Stomach smooth muscle (tissue), 2 donors: ENCODE measurements at regions not wholly inside any gene's neighbourhood (a gene's known extent, or its start where the extent isn't known, plus 50 kb on each side); places are given as distances from the start of the nearest gene placed in this dataset.
"Not testable (repeated sequence)": the region's sequence is repeated elsewhere in the genome, so short reads cannot be mapped to it uniquely, and the experiment has no call there.

Experiments used
- H3K27ac ChIP-seq: one replicate; pipeline ENCODE4 v1.7.0; 2013; ENCODE audit warnings: mild to moderate bottlenecking, low read length, inconsistent platforms
- H3K27me3 ChIP-seq, 2 donors: one replicate each; pipeline ENCODE4 v1.7.0; 2013; ENCODE audit warnings: low read length in 2 of 2; ENCODE audit not compliant: insufficient read depth in 2 of 2, control insufficient read depth in 1 of 2
- H3K36me3 ChIP-seq, 2 donors: one replicate each; pipeline ENCODE4 v1.7.0; 2013; ENCODE audit warnings: low read length in 2 of 2; ENCODE audit not compliant: control insufficient read depth in 2 of 2, insufficient read depth in 2 of 2
- H3K4me1 ChIP-seq: one replicate; pipeline ENCODE4 v1.7.0; 2013; ENCODE audit warnings: low read length; ENCODE audit not compliant: control insufficient read depth, insufficient read depth
- H3K4me3 ChIP-seq, 2 donors: one replicate each; pipeline ENCODE4 v1.7.0; 2013; ENCODE audit warnings: low read length in 2 of 2
- H3K9ac ChIP-seq, 2 donors: one replicate each; pipeline ENCODE4 v1.7.0; 2013; ENCODE audit warnings: low read length in 2 of 2, mild to moderate bottlenecking in 1 of 2
- H3K9me3 ChIP-seq, 2 donors: one replicate each; pipeline ENCODE4 v1.7.0; 2013; ENCODE audit warnings: low read length in 2 of 2; ENCODE audit not compliant: control insufficient read depth in 2 of 2
- donor health status: healthy.
- donor health status: Pancreatic carcinoma.

- Histone ChIP-seq H3K4me3 (no peak overlapping the region), H3K27ac (no peak overlapping the region), H3K9me3 (no peaks in the 10 kb centered on the region), H3K36me3 (no peaks in the 10 kb centered on the region), H3K4me1 (no peaks in the 10 kb centered on the region), H3K27me3 (no peaks in the 10 kb centered on the region), H3K9ac (no peak overlapping the region)
Measured at GRCh38 chr5:17992291-17992690, 358.0 kb downstream of the TAF11L14 start.

DNA sequence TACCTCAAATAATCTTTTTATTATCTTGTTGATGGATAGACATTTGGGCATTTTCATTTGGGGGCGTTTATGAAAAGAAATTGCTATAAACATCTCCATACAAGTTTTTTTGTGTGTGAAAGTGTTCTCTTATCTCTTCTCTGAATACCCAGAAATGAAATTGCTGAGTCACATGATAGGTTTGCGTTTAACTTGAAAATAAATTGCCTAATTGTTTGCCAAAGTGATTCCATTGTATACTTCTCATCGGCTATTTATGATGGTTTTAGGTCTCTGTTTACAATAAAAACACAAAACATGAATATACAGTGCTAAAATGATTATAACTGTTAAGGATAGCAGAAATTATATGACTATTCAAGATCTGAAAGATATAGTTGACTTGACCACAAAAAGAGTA is 361.7 kb downstream of the TAF11L14 start:
- Histone ChIP-seq H3K4me1 (no peaks in the 10 kb centered on the region), H3K9me3 (no peaks in the 10 kb centered on the region), H3K9ac (no peak overlapping the region), H3K27me3 (no peaks in the 10 kb centered on the region), H3K36me3 (no peaks in the 10 kb centered on the region), H3K27ac (no peak overlapping the region), H3K4me3 (no peak overlapping the region)

GRCh38 chr5:17999858-18000257 is 365.6 kb downstream of the TAF11L14 start:
- no peak overlapping the region for H3K4me3 ChIP-seq
- H3K9ac ChIP-seq: no peak overlapping the region
- no peak overlapping the region for H3K27ac ChIP-seq
- no peaks in the 10 kb centered on the region for H3K27me3 ChIP-seq
- H3K36me3 ChIP-seq: no peaks in the 10 kb centered on the region
- H3K9me3 ChIP-seq: peaks cover 0 to 2% of the 10 kb centered on the region in 2 donors
- H3K4me1 ChIP-seq: no peaks in the 10 kb centered on the region

- Histone ChIP-seq H3K36me3 (no peaks in the 10 kb centered on the region), H3K27ac (no peak overlapping the region), H3K9ac (no peak overlapping the region), H3K27me3 (no peaks in the 10 kb centered on the region), H3K4me3 (no peak overlapping the region), H3K9me3 (peaks cover 0 to 2% of the 10 kb centered on the region in 2 donors), H3K4me1 (no peaks in the 10 kb centered on the region)
Measured at GRCh38 chr5:18000744-18001143, 366.5 kb downstream of the TAF11L14 start.

GRCh38 chr5:18003312-18003711 is 369.1 kb downstream of the TAF11L14 start:
- no peaks in the 10 kb centered on the region for H3K36me3 ChIP-seq
- H3K27ac ChIP-seq: no peak overlapping the region
- peaks cover 0 to 2% of the 10 kb centered on the region in 2 donors for H3K9me3 ChIP-seq
- no peaks in the 10 kb centered on the region for H3K27me3 ChIP-seq
- H3K9ac ChIP-seq: no peak overlapping the region
- no peaks in the 10 kb centered on the region for H3K4me1 ChIP-seq
- H3K4me3 ChIP-seq: no peak overlapping the region

DNA sequence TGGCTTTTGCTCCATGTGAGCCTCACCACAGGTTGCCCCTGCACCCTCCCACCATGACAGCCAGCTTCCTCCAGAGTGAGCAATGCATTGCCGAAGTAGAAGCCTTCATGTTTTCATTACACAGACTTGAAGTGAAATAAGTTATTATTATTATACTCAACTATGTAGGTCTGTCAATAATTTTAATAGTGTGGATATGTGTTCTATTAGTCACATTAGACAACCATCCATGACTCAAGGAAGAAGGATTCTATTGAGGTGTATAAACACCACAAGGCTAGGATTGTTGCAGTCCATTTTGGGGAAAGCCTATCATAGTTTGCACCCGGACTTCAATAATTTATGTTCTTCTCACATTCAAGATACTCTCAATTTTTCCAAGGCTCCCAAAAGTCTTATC is 369.5 kb downstream of the TAF11L14 start:
- no peaks in the 10 kb centered on the region for H3K36me3 ChIP-seq
- H3K4me3 ChIP-seq: no peak overlapping the region
- no peaks in the 10 kb centered on the region for H3K4me1 ChIP-seq
- no peak overlapping the region for H3K9ac ChIP-seq
- H3K9me3 ChIP-seq: peaks cover 0 to 2% of the 10 kb centered on the region in 2 donors
- H3K27ac ChIP-seq: no peak overlapping the region
- no peaks in the 10 kb centered on the region for H3K27me3 ChIP-seq

DNA sequence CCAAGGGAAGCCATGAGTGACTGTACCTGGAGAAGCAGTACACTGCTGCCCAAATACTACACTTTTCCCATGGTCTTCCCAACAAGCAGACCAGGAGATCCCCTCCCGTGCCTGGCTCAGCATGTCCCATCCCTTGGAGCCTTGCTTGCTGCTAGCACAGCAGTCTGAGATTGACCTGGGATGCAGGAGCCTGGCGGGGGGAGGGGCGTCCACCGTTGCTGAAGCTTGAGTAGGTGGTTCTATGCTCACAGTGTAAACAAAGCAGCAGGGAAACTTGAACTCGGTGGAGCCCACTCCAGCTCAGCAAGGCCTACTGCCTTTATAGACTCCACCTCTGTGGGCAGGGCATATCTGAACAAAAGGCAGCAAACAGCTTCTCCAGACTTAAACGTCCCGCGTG is 372.0 kb downstream of the TAF11L14 start:
- not testable (repeated sequence) for H3K9me3 ChIP-seq, H3K4me1 ChIP-seq, H3K9ac ChIP-seq, H3K4me3 ChIP-seq, H3K27ac ChIP-seq, H3K36me3 ChIP-seq, H3K27me3 ChIP-seq

DNA sequence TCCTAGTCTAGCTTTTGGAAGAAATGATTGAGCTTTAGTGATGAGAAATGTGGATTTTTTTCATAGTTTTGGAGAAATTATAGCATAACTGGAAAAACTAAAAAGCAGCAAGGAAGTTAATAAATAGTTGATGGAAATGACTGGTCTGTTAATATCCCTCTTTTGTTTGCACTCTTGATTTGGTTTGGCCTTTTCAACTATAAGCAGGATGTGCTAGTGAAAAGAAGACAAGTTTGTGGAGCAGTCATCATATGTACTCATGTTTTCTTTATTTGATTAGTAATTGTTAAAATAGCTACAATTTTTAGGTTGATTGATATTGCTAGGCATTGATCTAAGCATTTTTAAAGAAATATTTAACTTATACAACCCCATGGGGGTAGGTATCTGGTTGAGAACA is 374.7 kb downstream of the TAF11L14 start:
- no peaks in the 10 kb centered on the region for H3K27me3 ChIP-seq
- no peak overlapping the region for H3K27ac ChIP-seq
- no peak overlapping the region for H3K4me3 ChIP-seq
- H3K9ac ChIP-seq: no peak overlapping the region
- no peaks in the 10 kb centered on the region for H3K36me3 ChIP-seq
- H3K9me3 ChIP-seq: no peaks in the 10 kb centered on the region
- H3K4me1 ChIP-seq: no peaks in the 10 kb centered on the region

- H3K36me3 ChIP-seq: no peaks in the 10 kb centered on the region
- H3K9ac ChIP-seq: no peak overlapping the region
- H3K4me1 ChIP-seq: no peaks in the 10 kb centered on the region
- H3K27ac ChIP-seq: no peak overlapping the region
- no peak overlapping the region for H3K4me3 ChIP-seq
- no peaks in the 10 kb centered on the region for H3K9me3 ChIP-seq
- no peaks in the 10 kb centered on the region for H3K27me3 ChIP-seq
Measured at GRCh38 chr5:18010053-18010452, 375.8 kb downstream of the TAF11L14 start.

- H3K4me1 ChIP-seq: no peaks in the 10 kb centered on the region
- H3K9ac ChIP-seq: no peak overlapping the region
- no peak overlapping the region for H3K4me3 ChIP-seq
- H3K9me3 ChIP-seq: peaks cover 0 to 3% of the 10 kb centered on the region in 2 donors
- H3K27me3 ChIP-seq: no peaks in the 10 kb centered on the region
- H3K27ac ChIP-seq: no peak overlapping the region
- H3K36me3 ChIP-seq: no peaks in the 10 kb centered on the region
Measured at GRCh38 chr5:18018472-18018871, 384.2 kb downstream of the TAF11L14 start.

DNA sequence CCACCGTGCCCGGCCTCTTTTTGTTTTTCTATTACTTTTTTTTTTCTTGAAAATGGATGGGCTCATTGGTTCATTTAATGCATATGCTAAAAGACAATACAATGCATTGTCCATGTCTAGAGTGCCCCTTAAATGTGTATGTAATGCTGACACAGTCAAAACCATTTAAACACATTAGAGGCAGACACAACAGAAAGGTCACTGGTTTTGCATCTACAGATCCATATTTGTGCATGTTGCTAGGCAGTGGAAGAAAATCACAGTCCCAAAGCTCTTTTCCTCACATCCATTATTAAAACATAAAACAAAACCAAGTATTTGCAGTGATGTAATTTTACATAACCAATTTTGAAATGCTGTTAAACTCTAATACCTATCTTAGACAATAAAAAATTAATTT is 389.0 kb downstream of the TAF11L14 start:
- Histone ChIP-seq H3K36me3 (no peaks in the 10 kb centered on the region), H3K4me1 (no peaks in the 10 kb centered on the region), H3K4me3 (no peak overlapping the region), H3K9ac (no peak overlapping the region), H3K27me3 (no peaks in the 10 kb centered on the region), H3K27ac (no peak overlapping the region), H3K9me3 (peaks cover 0 to 2% of the 10 kb centered on the region in 2 donors)
